H1 (cell line): ENCODE measurements at regions not wholly inside any gene's neighbourhood (a gene's known extent, or its start where the extent isn't known, plus 50 kb on each side); places are given as distances from the start of the nearest gene placed in this dataset.

Experiments
- CTCF ChIA-PET: fragments of 300-600 bp; sonication (Branson Sonifier 250); formaldehyde crosslinking; loops from one replicate; lab custom pipeline; 2021; ENCODE audit not compliant: partially characterized antibody; lab: Charles Lee
- POLR2A ChIA-PET: fragments of 300-600 bp; sonication (Branson Sonifier 250); formaldehyde crosslinking; loops from one replicate; lab custom pipeline; 2021; ENCODE audit warnings: inconsistent platforms; ENCODE audit not compliant: partially characterized antibody; lab: Charles Lee
- DNase-seq, 2 experiments: peaks; one replicate each; pipeline versions ENCODE4 v3.0.0 to v3.0.0-alpha.2; 2010 to 2022; ENCODE audit warnings: low spot score in 2 of 2, low read depth in 1 of 2, mixed read lengths in 1 of 2
- FAIRE-seq: peaks from 2 replicates; lab custom pipeline; 2011; peaks lifted over from hg19 to GRCh38; lab: Jason Lieb, UNC
- H2AFZ ChIP-seq: 2 replicates; pipeline ENCODE4 v1.8.1; 2012; ENCODE audit warnings: low read length, inconsistent platforms
- H2AK5ac ChIP-seq: 2 replicates; pipeline ENCODE4 v1.6.1; 2013; ENCODE audit warnings: low read depth, low read length
- H2BK120ac ChIP-seq: replicated peaks from 2 replicates; pipeline ENCODE3; 2013; ENCODE audit warnings: low read depth, low read length, inconsistent platforms
- H2BK12ac ChIP-seq: 2 replicates; pipeline ENCODE4 v1.6.1; 2013; ENCODE audit warnings: low read depth, low read length
- H2BK15ac ChIP-seq: 2 replicates; pipeline ENCODE4 v1.6.1; 2013; ENCODE audit warnings: low read length
- H2BK20ac ChIP-seq: 2 replicates; pipeline ENCODE4 v1.6.1; 2013; ENCODE audit warnings: low read length
- H2BK5ac ChIP-seq: 2 replicates; pipeline ENCODE4 v1.6.1; 2013; ENCODE audit warnings: low read depth, low read length
- H3K14ac ChIP-seq: 2 replicates; pipeline ENCODE4 v1.6.1; 2013; ENCODE audit warnings: inconsistent platforms; ENCODE audit not compliant: insufficient read length
- H3K18ac ChIP-seq: 2 replicates; pipeline ENCODE4 v1.6.1; 2013; ENCODE audit warnings: low read length; ENCODE audit errors: extremely low read depth
- H3K23ac ChIP-seq: 2 replicates; pipeline ENCODE4 v1.6.1; 2013; ENCODE audit warnings: inconsistent platforms; ENCODE audit not compliant: insufficient read length
- H3K23me2 ChIP-seq: 2 replicates; pipeline ENCODE4 v1.6.1; 2013; ENCODE audit warnings: low read depth, low read length
- H3K27ac ChIP-seq: 2 replicates; pipeline ENCODE4 v1.6.1; 2011; ENCODE audit warnings: low read depth, low read length, inconsistent platforms
- H3K27me3 ChIP-seq, 4 experiments: replicated peaks in 1 of 4; 1 replicate in 1 of 4; 2 replicates in 3 of 4; pipeline versions ENCODE4 v1.6.1 to v1.8.1; 2011 to 2013; ENCODE audit warnings: low read length in 3 of 4, mild to moderate bottlenecking in 3 of 4, inconsistent platforms in 2 of 4, mixed read lengths in 2 of 4, moderate library complexity in 1 of 4; ENCODE audit not compliant: control insufficient read depth in 3 of 4, insufficient read depth in 3 of 4; ENCODE audit errors: extremely low read depth in 1 of 4
- H3K36me3 ChIP-seq, 4 experiments: 2 replicates each; pipeline versions ENCODE4 v1.6.1 to v1.8.1; 2011 to 2013; ENCODE audit warnings: mild to moderate bottlenecking in 4 of 4, low read length in 3 of 4, moderate library complexity in 2 of 4, control low read depth in 1 of 4, inconsistent platforms in 1 of 4; ENCODE audit not compliant: insufficient read depth in 4 of 4, control insufficient read depth in 2 of 4
- H3K4ac ChIP-seq: replicated peaks from 2 replicates; pipeline ENCODE3; 2013; ENCODE audit warnings: low read length, low read depth, mixed read lengths, inconsistent platforms; ENCODE audit not compliant: insufficient read length
- H3K4me1 ChIP-seq, 4 experiments: replicated peaks in 1 of 4; 1 replicate in 1 of 4; 2 replicates in 3 of 4; pipeline versions ENCODE4 v1.6.1 to v1.8.1; 2011 to 2013; ENCODE audit warnings: low read length in 3 of 4, inconsistent platforms in 2 of 4, mixed read lengths in 1 of 4; ENCODE audit not compliant: insufficient read depth in 4 of 4, control insufficient read depth in 3 of 4
- H3K4me2 ChIP-seq, 2 experiments: 2 replicates each; pipeline versions ENCODE4 v1.6.1 to v1.8.1; 2011 to 2013; ENCODE audit warnings: low read depth in 2 of 2, low read length in 2 of 2, control low read depth in 1 of 2, inconsistent platforms in 1 of 2, mild to moderate bottlenecking in 1 of 2; ENCODE audit not compliant: insufficient read depth in 1 of 2
- H3K4me3 ChIP-seq, 4 experiments: fragments of 200-600, 300-600 bp in 1 of 4; sonication (generic), shearing (Covaris generic), sonication (Bioruptor Twin) in 1 of 4; 2 replicates each; pipeline versions ENCODE4 v1.5.1 to v1.8.1; 2011 to 2016; ENCODE audit warnings: low read length in 4 of 4, low read depth in 3 of 4, control low read depth in 2 of 4, inconsistent platforms in 2 of 4, mild to moderate bottlenecking in 2 of 4, mixed read lengths in 1 of 4, moderate library complexity in 1 of 4; ENCODE audit not compliant: insufficient read depth in 2 of 4; ENCODE audit errors: extremely low read depth in 1 of 4
- H3K56ac ChIP-seq: replicated peaks from 2 replicates; pipeline ENCODE3; 2013; ENCODE audit warnings: low read depth, mild to moderate bottlenecking, mixed read lengths, low read length, inconsistent platforms; ENCODE audit not compliant: insufficient read length
- H3K79me1 ChIP-seq: 2 replicates; pipeline ENCODE4 v1.6.1; 2013; ENCODE audit warnings: low read depth, low read length, control low read depth
- H3K79me2 ChIP-seq, 2 experiments: 2 replicates each; pipeline versions ENCODE4 v1.6.1 to v1.8.1; 2012 to 2013; ENCODE audit warnings: low read length in 2 of 2, mild to moderate bottlenecking in 2 of 2, inconsistent platforms in 1 of 2; ENCODE audit not compliant: insufficient read depth in 2 of 2, control insufficient read depth in 1 of 2
- H3K9ac ChIP-seq, 4 experiments: replicated peaks in 1 of 4; 1 replicate in 1 of 4; 2 replicates in 3 of 4; pipeline versions ENCODE4 v1.6.1 to v1.8.1; 2011 to 2013; ENCODE audit warnings: low read depth in 3 of 4, low read length in 3 of 4, control low read depth in 2 of 4, mild to moderate bottlenecking in 2 of 4, moderate library complexity in 2 of 4, inconsistent platforms in 1 of 4; ENCODE audit errors: extremely low read depth in 1 of 4
- H3K9me3 ChIP-seq, 2 experiments: 2 replicates each; pipeline versions ENCODE4 v1.6.1 to v1.8.1; 2012 to 2013; ENCODE audit warnings: mild to moderate bottlenecking in 2 of 2, moderate library complexity in 2 of 2, control low read depth in 1 of 2, inconsistent platforms in 1 of 2, low read depth in 1 of 2, low read length in 1 of 2, mixed read lengths in 1 of 2; ENCODE audit not compliant: insufficient read depth in 2 of 2
- H4K20me1 ChIP-seq, 2 experiments: replicated peaks in 1 of 2; 2 replicates each; pipeline versions ENCODE3 to v1.8.1; 2011 to 2013; ENCODE audit warnings: inconsistent platforms in 2 of 2, low read length in 2 of 2, mild to moderate bottlenecking in 1 of 2; ENCODE audit not compliant: insufficient read depth in 2 of 2, control insufficient read depth in 1 of 2
- H4K5ac ChIP-seq: 2 replicates; pipeline ENCODE4 v1.6.1; 2013; ENCODE audit warnings: low read length, low read depth, mixed read lengths, inconsistent platforms; ENCODE audit not compliant: insufficient read length
- H4K8ac ChIP-seq: 2 replicates; pipeline ENCODE4 v1.8.0; 2013; ENCODE audit warnings: mild to moderate bottlenecking, moderate library complexity, low read length, inconsistent platforms; ENCODE audit not compliant: insufficient read depth; ENCODE audit errors: extremely low read depth
- H4K91ac ChIP-seq: replicated peaks from 2 replicates; pipeline ENCODE3; 2013; ENCODE audit warnings: low read length, mixed read lengths, inconsistent platforms; ENCODE audit not compliant: insufficient read length
- CTCF ChIP-seq, 3 experiments: IDR thresholded peaks; 1 replicate in 2 of 3; 2 replicates in 1 of 3; pipeline versions ENCODE4 v1.5.1 to v1.6.1; 2011; ENCODE audit warnings: low read length in 3 of 3, mild to moderate bottlenecking in 3 of 3, inconsistent platforms in 2 of 3, low read depth in 1 of 3, moderate library complexity in 1 of 3; ENCODE audit not compliant: insufficient read depth in 1 of 3; ENCODE audit errors: control extremely low read depth in 1 of 3
- KDM1A ChIP-seq: fragments of 200-600, 300-600 bp; sonication (generic); IDR thresholded peaks from 2 replicates; pipeline ENCODE4 v1.7.1; 2016; ENCODE audit warnings: mild to moderate bottlenecking, low read length, borderline replicate concordance
- WGBS, 2 experiments: shearing (Covaris generic) in 1 of 2; methylation state at CpG; one replicate each; pipeline versions ENCODE4 v1.1.6 to v1.1.7; 2013 to 2015; ENCODE audit warnings: low lambda C conversion rate in 2 of 2, mixed read lengths in 2 of 2, inconsistent platforms in 1 of 2, low coverage in 1 of 2, missing lambda C conversion rate in 1 of 2; ENCODE audit not compliant: insufficient replicate concordance in 2 of 2, insufficient coverage in 1 of 2, insufficient read length in 1 of 2; ENCODE audit errors: extremely low coverage in 1 of 2, missing lambda C conversion rate in 1 of 2; 5-methylcytosine and 5-hydroxymethylcytosine counted together

- ChIA-PET POLR2A (no interaction called here), CTCF (no interaction called here)
- Histone ChIP-seq H2BK20ac (no peak overlapping the region), H3K79me1 (no peaks in the 10 kb centered on the region), H2BK120ac (no peak overlapping the region), H3K18ac (no peak overlapping the region), H4K5ac (no peak overlapping the region), H3K23ac (no peak overlapping the region), H3K27ac (no peak overlapping the region), H3K27me3 (no peaks in the 10 kb centered on the region), H2AFZ (no peak overlapping the region), H2BK15ac (no peak overlapping the region), H3K4me3 (no peak overlapping the region), H2BK12ac (no peak overlapping the region), H2BK5ac (no peak overlapping the region), H4K20me1 (no peaks in the 10 kb centered on the region), H2AK5ac (no peak overlapping the region), H3K14ac (no peak overlapping the region), H3K36me3 (peaks cover 0 to 55% (median 2%) of the 10 kb centered on the region in 4 experiments; a peak in 2 of 8 replicates), H3K4me2 (no peak overlapping the region), H4K91ac (no peak overlapping the region), H3K9ac (no peak overlapping the region), H3K4me1 (peaks cover 0 to 3% (median 0%) of the 10 kb centered on the region in 4 experiments; a peak in 3 of 7 replicates), H3K9me3 (peaks cover 0 to 3% of the 10 kb centered on the region in 2 experiments; a peak in 1 of 4 replicates), H3K4ac (no peak overlapping the region), H3K56ac (no peak overlapping the region), H3K79me2 (no peaks in the 10 kb centered on the region), H4K8ac (no peak overlapping the region), H3K23me2 (peaks cover 2% of the 10 kb centered on the region; the same call in 1 of the 2 replicates)
- TF ChIP-seq CTCF (IDR thresholded peaks at IDR 0.05; ENCODE audit: control extremely low read depth in 1 of 3, insufficient read depth in 1 of 3, low read depth in 1 of 3, low read length in 3 of 3) (no peak), KDM1A (peak; percentile 28; the same call in 1 of the 2 replicates)
- DNase-seq (no peak), FAIRE-seq (no peak)
- 56% methylated on average over 5 of the region's 5 CpGs; no CpG with 5 or more reads in 1 of the 2 experiments for WGBS, 2 experiments
Measured at GRCh38 chr4:79551555-79551954, 143.5 kb upstream of the GK2 start.
